ENCODE measurements at regions not wholly inside any gene's neighbourhood (a gene's known extent, or its start where the extent isn't known, plus 50 kb on each side); places are given as distances from the start of the nearest gene placed in this dataset.

- intact Hi-C loops (cut with micrococcal nuclease): loop anchor here in 1 of 2 donors (10.0 kb wide), 1 partner anchor 76 kb away; no protein-coding TSS in a partner anchor
- peaks cover 4 to 8% of the 10 kb centered on the region in 2 donors for H3K9me3 ChIP-seq (replicated peaks in 1 of 2; ENCODE audit: control insufficient read depth in 1 of 2, insufficient read depth in 1 of 2, low read length in 2 of 2)
- no peaks in the 10 kb centered on the region for H3K79me2 ChIP-seq (ENCODE audit: insufficient read depth, low read length)
- no peaks in the 10 kb centered on the region for H4K20me1 ChIP-seq (ENCODE audit: insufficient read depth, low read length)
- WGBS (ENCODE audit: insufficient coverage): 22% methylated on average over 1 of the region's 3 CpGs
- no peak overlapping the region for H3K4me3 ChIP-seq (replicated peaks in 1 of 3; ENCODE audit: low read depth in 2 of 3, low read length in 3 of 3)
- Mint-ChIP-seq H3K27me3 (ENCODE audit: low read depth in 3 of 3) (peaks cover 0 to 2% (median 0%) of the 10 kb centered on the region in 3 donors), H3K4me3 (no peak overlapping the region), H3K27ac (peak overlapping the region in 1 of 7 donors; percentile 22), H3K9me3 (peaks cover 0 to 11% (median 3%) of the 10 kb centered on the region in 7 donors), H3K4me1 (no peaks in the 10 kb centered on the region), H3K36me3 (no peaks in the 10 kb centered on the region)
- no peaks in the 10 kb centered on the region for H3K36me3 ChIP-seq (replicated peaks in 1 of 2; ENCODE audit: control insufficient read depth in 1 of 2, insufficient read depth in 2 of 2, low read length in 2 of 2)
- no peak for DNase-seq
- H3K4me2 ChIP-seq (replicated peaks; ENCODE audit: extremely low read depth, low read length, poor library complexity, severe bottlenecking): no peak overlapping the region
- no peak overlapping the region for H3K27ac ChIP-seq (ENCODE audit: low read depth in 1 of 2, low read length in 2 of 2)
- H3K9ac ChIP-seq (ENCODE audit: insufficient read depth, low read length, poor library complexity, severe bottlenecking): no peak overlapping the region
- H2AFZ ChIP-seq (ENCODE audit: insufficient read depth, low read depth, low read length, poor library complexity, severe bottlenecking): no peak overlapping the region
- no peak for TF ChIP-seq CTCF (IDR thresholded peaks at IDR 0.05)
- H3K4me1 ChIP-seq (ENCODE audit: control insufficient read depth in 1 of 2, insufficient read depth in 2 of 2, low read length in 2 of 2): no peaks in the 10 kb centered on the region
- no peaks in the 10 kb centered on the region for H3K27me3 ChIP-seq (ENCODE audit: control insufficient read depth in 2 of 2, insufficient read depth in 2 of 2, low read length in 2 of 2)
Observed at GRCh38 chr9:86800681-86801080, 146.6 kb downstream of the GAS1 start.

GRCh38 chr9:86798966-86799365 lies 148.3 kb downstream of the GAS1 start:
- Histone ChIP-seq H3K9me3 (replicated peaks in 1 of 2; ENCODE audit: control insufficient read depth in 1 of 2, insufficient read depth in 1 of 2, low read length in 2 of 2) (peaks cover 4 to 8% of the 10 kb centered on the region in 2 donors), H2AFZ (ENCODE audit: insufficient read depth, low read depth, low read length, poor library complexity, severe bottlenecking) (no peak overlapping the region), H3K27me3 (ENCODE audit: control insufficient read depth in 2 of 2, insufficient read depth in 2 of 2, low read length in 2 of 2) (no peaks in the 10 kb centered on the region), H4K20me1 (ENCODE audit: insufficient read depth, low read length) (no peaks in the 10 kb centered on the region), H3K36me3 (replicated peaks in 1 of 2; ENCODE audit: control insufficient read depth in 1 of 2, insufficient read depth in 2 of 2, low read length in 2 of 2) (no peaks in the 10 kb centered on the region), H3K4me2 (replicated peaks; ENCODE audit: extremely low read depth, low read length, poor library complexity, severe bottlenecking) (no peak overlapping the region), H3K79me2 (ENCODE audit: insufficient read depth, low read length) (no peaks in the 10 kb centered on the region), H3K4me3 (replicated peaks in 1 of 3; ENCODE audit: low read depth in 2 of 3, low read length in 3 of 3) (no peak overlapping the region), H3K9ac (ENCODE audit: insufficient read depth, low read length, poor library complexity, severe bottlenecking) (no peak overlapping the region), H3K4me1 (ENCODE audit: control insufficient read depth in 1 of 2, insufficient read depth in 2 of 2, low read length in 2 of 2) (no peaks in the 10 kb centered on the region), H3K27ac (ENCODE audit: low read depth in 1 of 2, low read length in 2 of 2) (no peak overlapping the region)
- no CpG with 5 or more reads among the region's 4 CpGs for WGBS (ENCODE audit: insufficient coverage)
- DNase-seq: no peak
- Mint-ChIP-seq H3K9me3 (peaks cover 0 to 10% (median 2%) of the 10 kb centered on the region in 7 donors), H3K4me1 (no peaks in the 10 kb centered on the region), H3K27me3 (ENCODE audit: low read depth in 3 of 3) (peaks cover 2 to 5% (median 2%) of the 10 kb centered on the region in 3 donors), H3K4me3 (no peak overlapping the region), H3K27ac (no peak overlapping the region), H3K36me3 (no peaks in the 10 kb centered on the region)
- intact Hi-C loops (cut with micrococcal nuclease): no loop called here
- no peak for TF ChIP-seq CTCF (IDR thresholded peaks at IDR 0.05)

Measured in CD14-positive monocyte (primary cell).